ENCODE measurements at regions not wholly inside any gene's neighbourhood (a gene's known extent, or its start where the extent isn't known, plus 50 kb on each side); places are given as distances from the start of the nearest gene placed in this dataset.

- Histone ChIP-seq H2BK120ac (ENCODE audit: low read depth, low read length, poor library complexity, severe bottlenecking) (no peak overlapping the region), H2BK12ac (ENCODE audit: insufficient read length, low read depth, low read length) (no peak overlapping the region), H3K23ac (ENCODE audit: insufficient read length, low read depth, low read length) (no peak overlapping the region), H4K91ac (ENCODE audit: insufficient read length, low read depth, low read length) (no peak overlapping the region), H3K4me2 (ENCODE audit: insufficient read depth, insufficient read length, low read length) (no peak overlapping the region), H3K27ac (ENCODE audit: insufficient read length, low read depth, low read length) (no peak overlapping the region), H3K14ac (ENCODE audit: insufficient read depth, low read length) (no peak overlapping the region), H2AFZ (ENCODE audit: low read length) (no peak overlapping the region), H3K9me3 (ENCODE audit: control insufficient read depth, low read depth, low read length) (no peaks in the 10 kb centered on the region), H2BK15ac (ENCODE audit: low read depth, low read length) (no peak overlapping the region), H3K18ac (ENCODE audit: insufficient read length, low read depth, low read length) (no peak overlapping the region), H3K79me2 (ENCODE audit: insufficient read depth, low read length) (no peaks in the 10 kb centered on the region), H3K9ac (ENCODE audit: extremely low read depth, insufficient read length, low read length) (no peak overlapping the region), H4K8ac (replicated peaks; ENCODE audit: insufficient read length, low read depth, low read length) (no peak overlapping the region), H2BK5ac (ENCODE audit: insufficient read length, low read length) (no peak overlapping the region), H3K79me1 (ENCODE audit: insufficient read depth, low read depth, low read length, poor library complexity, severe bottlenecking) (no peaks in the 10 kb centered on the region), H3K4ac (ENCODE audit: low read depth, low read length) (no peak overlapping the region), H4K20me1 (ENCODE audit: control insufficient read depth, insufficient read depth, insufficient read length) (no peaks in the 10 kb centered on the region), H3K27me3 (ENCODE audit: insufficient read depth, low read length) (no peaks in the 10 kb centered on the region), H2AK5ac (ENCODE audit: insufficient read length, low read length) (no peak overlapping the region), H3K23me2 (ENCODE audit: insufficient read length, low read depth, low read length, poor library complexity, severe bottlenecking) (no peaks in the 10 kb centered on the region), H2BK20ac (ENCODE audit: low read depth, low read length, poor library complexity, severe bottlenecking) (no peak overlapping the region), H3K56ac (ENCODE audit: insufficient read length, low read depth, low read length) (no peak overlapping the region), H3K4me1 (ENCODE audit: insufficient read depth, low read length) (no peaks in the 10 kb centered on the region), H3T11ph (ENCODE audit: low read length) (no peak overlapping the region), H4K5ac (ENCODE audit: insufficient read length, low read depth, low read length) (no peak overlapping the region)
- no peak for DNase-seq
- H3K9me3 Mint-ChIP-seq = peaks cover 8 to 21% of the 10 kb centered on the region in 2 experiments
- H3K4me3 Mint-ChIP-seq = no peak overlapping the region
- TF ChIP-seq CTCF (conservative IDR thresholded peaks at IDR 0.05) = no peak
- H3K27ac Mint-ChIP-seq = no peak overlapping the region
- H3K36me3 Mint-ChIP-seq (ENCODE audit: insufficient read depth in 1 of 3, low read depth in 3 of 3) = peaks cover 0 to 3% (median under 1%) of the 10 kb centered on the region in 3 experiments; a peak in 1 of 7 replicates
- peaks cover 34% of the 10 kb centered on the region for H3K27me3 Mint-ChIP-seq (ENCODE audit: low read depth)
- no peaks in the 10 kb centered on the region; a peak in 1 of 4 replicates for H3K4me1 Mint-ChIP-seq
- WGBS (ENCODE audit: extremely low coverage, insufficient read length, low lambda C conversion rate) = no CpG with 5 or more reads among the region's 14 CpGs
Observed at GRCh38 chr13:111451402-111451801, 131.0 kb downstream of the TEX29 start.
